ENCODE measurements at regions not wholly inside any gene's neighbourhood (a gene's known extent, or its start where the extent isn't known, plus 50 kb on each side); places are given as distances from the start of the nearest gene placed in this dataset.

GRCh38 chr18:64678048-64678447 lies 529.2 kb upstream of the LINC00305 start:
- H3K27ac ChIP-seq (ENCODE audit: extremely low read length, insufficient read depth, low read length) = no peak overlapping the region
- BruUV-seq (replicated peaks) = no TSS peak
- 0% methylated on average over 2 of the region's 2 CpGs for WGBS (ENCODE audit: low lambda C conversion rate)
- H3K79me2 ChIP-seq (ENCODE audit: insufficient read depth, low read length) = no peaks in the 10 kb centered on the region
- no peak for ATAC-seq
- no peak overlapping the region for H3K9ac ChIP-seq (ENCODE audit: insufficient read depth, low read depth, low read length)
- CTCF ChIA-PET (ENCODE audit: low intra/inter-chr PET ratio, low total read pairs) = no interaction called here
- H4K20me1 ChIP-seq (ENCODE audit: insufficient read depth, low read length) = no peaks in the 10 kb centered on the region
- no peaks in the 10 kb centered on the region for H3K27me3 ChIP-seq (ENCODE audit: control insufficient read depth in 1 of 2, insufficient read depth in 2 of 2, low read length in 2 of 2)
- no peak overlapping the region for H3K4me3 ChIP-seq (replicated peaks in 1 of 3; ENCODE audit: insufficient read depth in 1 of 3, low read depth in 2 of 3, low read length in 3 of 3)
- H3K9me3 ChIP-seq (ENCODE audit: low read length) = no peaks in the 10 kb centered on the region
- no peak for DNase-seq (ENCODE audit: low spot score)
- POLR2A ChIA-PET = no interaction called here
- in situ Hi-C loops (cut with HindIII; ENCODE audit: extremely low pct_ligation_motif_present, low pct_unique_long_range_greater_than_20kb) = no loop called here
- H3K4me1 ChIP-seq (ENCODE audit: insufficient read depth, low read length) = no peaks in the 10 kb centered on the region
- no peak overlapping the region for H2AFZ ChIP-seq (ENCODE audit: low read length)
- TF ChIP-seq RBM22 (optimal IDR thresholded peaks at IDR 0.05; ENCODE audit: low read length) (no peak), ZMAT3 (CRISPR knock-in tag; conservative IDR thresholded peaks at IDR 0.05) (no peak), ELF1 (CRISPR knock-in tag; IDR thresholded peaks at IDR 0.05) (no peak)
- intact Hi-C loops (cut with micrococcal nuclease; ENCODE audit: unreplicated experiment) = no loop called here
- H3K36me3 ChIP-seq (replicated peaks in 1 of 2; ENCODE audit: control insufficient read depth in 1 of 2, insufficient read depth in 2 of 2, low read length in 2 of 2) = no peaks in the 10 kb centered on the region
- H3K4me2 ChIP-seq (ENCODE audit: low read depth, low read length) = no peak overlapping the region
- FAIRE-seq = no peak

GRCh38 chr18:64674694-64675093 lies 525.8 kb upstream of the LINC00305 start:
- POLR2A ChIA-PET = no interaction called here
- BruUV-seq (replicated peaks) = no TSS peak
- intact Hi-C loops (cut with micrococcal nuclease; ENCODE audit: unreplicated experiment) = no loop called here
- no peak overlapping the region for H3K4me2 ChIP-seq (ENCODE audit: low read depth, low read length)
- no peaks in the 10 kb centered on the region for H4K20me1 ChIP-seq (ENCODE audit: insufficient read depth, low read length)
- H3K9ac ChIP-seq (ENCODE audit: insufficient read depth, low read depth, low read length) = no peak overlapping the region
- H2AFZ ChIP-seq (ENCODE audit: low read length) = no peak overlapping the region
- no peak for ATAC-seq
- no peaks in the 10 kb centered on the region for H3K36me3 ChIP-seq (replicated peaks in 1 of 2; ENCODE audit: control insufficient read depth in 1 of 2, insufficient read depth in 2 of 2, low read length in 2 of 2)
- H3K4me3 ChIP-seq (replicated peaks in 1 of 3; ENCODE audit: insufficient read depth in 1 of 3, low read depth in 2 of 3, low read length in 3 of 3) = no peak overlapping the region
- in situ Hi-C loops (cut with HindIII; ENCODE audit: extremely low pct_ligation_motif_present, low pct_unique_long_range_greater_than_20kb) = no loop called here
- 0 out of 2 replicates have a peak, but pooled peaks cover 4% of the 10 kb centered on the region for H3K9me3 ChIP-seq (ENCODE audit: low read length)
- H3K79me2 ChIP-seq (ENCODE audit: insufficient read depth, low read length) = no peaks in the 10 kb centered on the region
- TF ChIP-seq ZNF558 (CRISPR knock-in tag; IDR thresholded peaks at IDR 0.05; ENCODE audit: borderline replicate concordance) = no peak
- TF ChIP-seq ATF7 (IDR thresholded peaks at IDR 0.05) = peak; percentile 49; the same call in 1 of the 2 replicates
- no peak for TF ChIP-seq ATF7 (CRISPR knock-in tag; IDR thresholded peaks at IDR 0.05)
- H3K27me3 ChIP-seq (ENCODE audit: control insufficient read depth in 1 of 2, insufficient read depth in 2 of 2, low read length in 2 of 2) = no peaks in the 10 kb centered on the region
- CTCF ChIA-PET (ENCODE audit: low intra/inter-chr PET ratio, low total read pairs) = no interaction called here
- under 1% methylated on average over 3 of the region's 3 CpGs for WGBS (ENCODE audit: low lambda C conversion rate)
- no peak for FAIRE-seq
- DNase-seq (ENCODE audit: low spot score) = no peak
- no peak overlapping the region for H3K27ac ChIP-seq (ENCODE audit: extremely low read length, insufficient read depth, low read length)
- no peaks in the 10 kb centered on the region for H3K4me1 ChIP-seq (ENCODE audit: insufficient read depth, low read length)
